ENCODE measurements at regions not wholly inside any gene's neighbourhood (a gene's known extent, or its start where the extent isn't known, plus 50 kb on each side); places are given as distances from the start of the nearest gene placed in this dataset.

DNA sequence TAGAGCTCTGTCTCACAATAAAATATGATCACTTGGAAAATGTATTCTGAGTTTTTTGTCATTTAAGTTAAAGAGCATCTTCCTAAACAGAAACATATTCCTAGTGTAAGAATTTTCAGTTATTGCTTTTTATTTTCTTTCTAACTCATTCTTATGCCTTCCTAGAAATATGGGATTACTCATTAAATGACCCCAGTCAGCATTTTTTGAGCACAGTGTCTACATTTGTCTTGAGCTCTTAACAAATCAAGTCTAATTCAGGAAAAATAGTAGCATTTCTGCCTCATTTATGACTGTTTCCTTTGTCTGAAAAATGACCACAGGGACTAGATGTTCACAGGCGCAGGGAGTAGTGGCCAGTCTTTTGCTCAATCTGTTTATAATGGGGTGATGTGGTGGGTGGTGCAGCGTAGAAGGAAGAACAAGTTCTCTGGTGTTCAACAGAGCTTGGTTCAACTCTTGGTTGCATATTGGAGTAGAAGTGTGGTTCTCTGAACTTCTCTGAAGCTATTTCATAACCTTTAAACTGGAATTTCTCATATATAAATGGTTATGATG is 267.1 kb downstream of the CYRIA start:
- no peak overlapping the region for H2BK120ac ChIP-seq (ENCODE audit: low read depth, low read length)
- no peak overlapping the region for H3K14ac ChIP-seq (replicated peaks; ENCODE audit: low read depth, low read length)
- ChIA-PET CTCF (no interaction called here), POLR2A (ENCODE audit: unreplicated experiment) (no interaction called here)
- no peak overlapping the region for H2BK5ac ChIP-seq (ENCODE audit: low read depth, low read length, poor library complexity, severe bottlenecking)
- H3K36me3 ChIP-seq (ENCODE audit: control insufficient read depth, insufficient read depth, low read length), result no peaks in the 10 kb centered on the region
- H2AK5ac ChIP-seq (ENCODE audit: low read depth, low read length), result no peak overlapping the region
- H2BK20ac ChIP-seq (ENCODE audit: low read depth, low read length), result no peak overlapping the region
- H3K56ac ChIP-seq (ENCODE audit: extremely low read depth, insufficient read depth, low read length), result no peak overlapping the region
- no peaks in the 10 kb centered on the region for H3K4me1 ChIP-seq (ENCODE audit: control insufficient read depth, insufficient read depth, low read length)
- ATAC-seq (ENCODE audit: low read depth) (no peak), DNase-seq (no peak)
- no peak overlapping the region for H2BK15ac ChIP-seq (ENCODE audit: low read depth, low read length)
- no peak overlapping the region for H4K91ac ChIP-seq (ENCODE audit: insufficient read depth, low read depth, low read length)
- no peak overlapping the region for H3K9ac ChIP-seq (ENCODE audit: low read depth, low read length)
- dilution Hi-C loops (cut with HindIII; ENCODE audit: low sequenced_read_pairs, unreplicated experiment), result no loop called here
- H3K9me1 ChIP-seq (ENCODE audit: insufficient read depth, low read length), result no peaks in the 10 kb centered on the region
- no peak overlapping the region for H3K23ac ChIP-seq (ENCODE audit: low read depth, low read length)
- H2AK9ac ChIP-seq (replicated peaks; ENCODE audit: low read depth, low read length, poor library complexity), result no peak overlapping the region
- in situ Hi-C loops (cut with MboI; ENCODE audit: low sequenced_read_pairs), result no loop called here
- H3K27ac ChIP-seq (ENCODE audit: insufficient read depth, low read length), result no peak overlapping the region
- intact Hi-C loops (cut with micrococcal nuclease), result no loop called here
- H3K4me3 ChIP-seq (ENCODE audit: insufficient read depth, low read depth, low read length), result no peak overlapping the region
- WGBS, 2 experiments (ENCODE audit: extremely low coverage in 2 of 2, insufficient read length in 1 of 2), result no CpG with 5 or more reads among the region's 2 CpGs
- no peaks in the 10 kb centered on the region for H4K20me1 ChIP-seq (ENCODE audit: insufficient read depth, low read length)
- TF ChIP-seq RCOR1 (IDR thresholded peaks at IDR 0.05; ENCODE audit: insufficient replicate concordance, low read length), result no peak
- TF ChIP-seq MAFK (IDR thresholded peaks at IDR 0.05; ENCODE audit: low read depth, low read length), result peak; percentile 87
- BruUV-seq (replicated peaks), result no TSS peak
- H3K79me1 ChIP-seq (ENCODE audit: low read depth in 1 of 2, low read length in 2 of 2), result no peaks in the 10 kb centered on the region
- H4K8ac ChIP-seq (ENCODE audit: low read depth in 2 of 2, low read length in 2 of 2), result no peak overlapping the region
- no peak overlapping the region for H3K18ac ChIP-seq (ENCODE audit: low read depth, low read length)
- H2AFZ ChIP-seq (replicated peaks; ENCODE audit: low read length, poor library complexity), result no peak overlapping the region
- H3K9me3 ChIP-seq (ENCODE audit: control insufficient read depth, insufficient read depth, low read length), result peaks cover 32% of the 10 kb centered on the region
- H3K4me2 ChIP-seq (ENCODE audit: low read depth, low read length), result no peak overlapping the region
- no peaks in the 10 kb centered on the region for H3K27me3 ChIP-seq (ENCODE audit: control insufficient read depth, insufficient read depth, low read length)
- no peak overlapping the region for H4K5ac ChIP-seq (ENCODE audit: low read depth, low read length)
- H3K4ac ChIP-seq (ENCODE audit: low read depth, low read length), result no peak overlapping the region

Data from IMR-90 (cell line).